Left colon (tissue), 2 donors: ENCODE measurements at regions not wholly inside any gene's neighbourhood (a gene's known extent, or its start where the extent isn't known, plus 50 kb on each side); places are given as distances from the start of the nearest gene placed in this dataset.

Experiments
- ATAC-seq: fragments of 200-7000 bp; cut with Tn5 transposase; one replicate; pipeline ENCODE4 v1.9.1; 2020; ENCODE audit warnings: mild to moderate bottlenecking, moderate library complexity
- DNase-seq, 2 donors: peaks; one replicate each; pipeline ENCODE4 v3.0.0-alpha.2; 2020
- intact Hi-C, 2 donors: fragments of 100-400 bp; cut with DNase I in 1 of 2; cut with micrococcal nuclease in 1 of 2; formaldehyde crosslinking; loops; one replicate each; pipeline versions ENCODE4 v1.11.2 to v1.14.0; 2022; cut with DNase I, micrococcal nuclease
- donor health status: DM: no; HTN: no; CAD: no.
- donor health status: DM: yes; HTN: yes; CAD: no.

GRCh38 chr6:165826487-165827189 is 163.6 kb upstream of the PDE10A start:
- no peak for ATAC-seq
- DNase-seq: no peak
- intact Hi-C loops: no loop called here

DNA sequence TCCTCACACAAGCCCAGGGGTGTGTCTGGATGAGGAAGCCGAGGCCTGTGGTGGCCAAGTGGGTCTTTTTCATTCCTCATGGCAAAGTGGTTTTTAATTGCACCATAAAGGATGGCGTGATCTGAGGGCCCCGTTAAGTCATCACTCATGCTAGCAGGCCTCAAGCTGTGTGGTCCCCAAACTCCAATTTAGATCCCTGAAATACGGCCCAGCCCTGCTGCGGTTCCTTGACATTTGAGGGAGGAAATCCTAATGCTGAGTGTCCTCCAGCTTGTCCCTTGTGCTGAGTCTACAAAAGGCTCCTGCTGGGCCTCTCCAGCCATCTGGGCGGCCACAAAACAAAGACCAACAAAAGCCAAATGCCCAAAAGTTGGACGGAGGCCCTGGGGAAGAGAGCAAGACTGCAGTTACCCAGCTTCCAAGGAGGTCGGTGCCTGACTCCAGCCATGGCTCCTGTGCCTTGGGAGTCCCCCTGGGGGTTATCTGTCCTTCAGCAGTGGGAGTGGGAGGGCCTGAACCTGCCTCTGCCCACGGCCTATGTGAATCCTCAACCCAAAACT is 162.3 kb upstream of the PDE10A start:
- ATAC-seq (no peak), DNase-seq (no peak)
- intact Hi-C loops: no loop called here

GRCh38 chr6:165823609-165824326 is 160.7 kb upstream of the PDE10A start:
- ATAC-seq (no peak), DNase-seq (no peak)
- intact Hi-C loops: no loop called here

- no peak for DNase-seq
- no peak for ATAC-seq
- intact Hi-C loops: no loop called here
These were observed 159.5 kb upstream of the PDE10A start for GRCh38 chr6:165822501-165822900.

DNA sequence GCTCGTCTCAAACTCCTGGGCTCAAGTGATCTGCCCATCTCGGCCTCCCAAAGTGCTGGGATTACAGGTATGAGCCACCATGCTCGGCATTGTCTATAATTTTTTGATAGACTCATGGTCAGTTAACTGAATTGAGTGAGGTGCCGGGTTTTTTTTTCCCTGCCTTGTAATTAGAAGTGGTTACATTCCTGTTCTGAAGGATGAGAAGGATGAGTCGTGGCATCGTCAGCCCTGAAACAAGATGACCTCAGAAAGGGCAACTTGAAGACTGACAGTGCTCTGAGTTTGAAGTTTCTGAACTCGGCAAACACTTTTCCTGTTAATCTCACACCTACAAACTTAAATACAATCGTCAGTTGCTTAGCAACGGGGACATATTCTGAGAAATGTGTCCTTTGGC is 158.7 kb upstream of the PDE10A start:
- DNase-seq: no peak
- ATAC-seq: no peak
- intact Hi-C loops: no loop called here

GRCh38 chr6:165820934-165821333 is 157.9 kb upstream of the PDE10A start:
- peak; percentile 49 for ATAC-seq
- intact Hi-C loops: no loop called here
- DNase-seq: no peak

- ATAC-seq: peak; percentile 47
- intact Hi-C loops: no loop called here
- DNase-seq: no peak
These were observed 157.4 kb upstream of the PDE10A start for GRCh38 chr6:165820407-165820806.

GRCh38 chr6:165819394-165819793 is 156.4 kb upstream of the PDE10A start:
- intact Hi-C loops: no loop called here
- ATAC-seq: peak; percentile 36
- no peak for DNase-seq

GRCh38 chr6:165818200-165818599 is 155.2 kb upstream of the PDE10A start:
- no peak for DNase-seq
- no peak for ATAC-seq
- intact Hi-C loops: no loop called here

DNA sequence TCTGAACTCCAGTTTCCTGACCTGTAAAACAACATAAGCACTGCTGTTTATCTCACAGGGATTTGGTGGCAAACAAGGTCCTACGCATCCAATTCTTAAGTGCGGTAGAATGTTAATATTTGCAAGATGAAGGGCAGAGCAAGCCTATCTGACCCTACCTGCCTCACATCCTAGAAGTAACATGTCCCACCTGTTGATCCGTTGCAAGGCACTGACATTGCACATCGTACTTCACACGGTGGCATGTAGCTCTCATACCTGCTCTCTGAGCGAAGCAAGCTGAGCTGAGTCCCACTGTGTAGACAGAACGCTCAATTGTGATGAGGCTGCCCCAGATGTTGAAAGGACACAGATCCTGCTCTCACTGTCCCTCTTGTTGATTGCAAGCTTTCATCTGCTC is 154.7 kb upstream of the PDE10A start:
- no peak for ATAC-seq
- intact Hi-C loops: no loop called here
- no peak for DNase-seq

DNA sequence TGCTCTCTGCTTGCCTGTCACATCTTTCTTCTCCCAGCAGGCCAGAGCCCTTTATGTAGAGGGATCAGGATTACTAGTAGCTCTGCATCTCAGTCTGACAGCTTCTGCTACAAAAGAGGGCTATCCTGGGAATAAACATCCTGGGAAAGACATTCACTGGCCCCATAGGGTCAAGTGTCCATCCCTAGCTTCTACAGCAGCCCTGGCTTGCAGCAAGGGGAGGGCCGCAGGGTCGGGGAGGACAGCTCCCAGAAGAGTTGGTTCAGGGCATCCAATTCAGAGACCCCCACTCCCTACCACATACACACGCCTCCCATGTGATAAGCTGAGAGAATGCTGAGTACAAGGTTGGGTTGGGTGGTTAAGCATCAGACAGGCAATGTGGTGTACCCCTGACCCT is 154.1 kb upstream of the PDE10A start:
- ATAC-seq: no peak
- intact Hi-C loops: no loop called here
- no peak for DNase-seq

- no peak for DNase-seq
- ATAC-seq: no peak
- intact Hi-C loops: no loop called here
These were observed 151.6 kb upstream of the PDE10A start for GRCh38 chr6:165814679-165815078.

- intact Hi-C loops: no loop called here
- ATAC-seq: no peak
These were observed 148.5 kb upstream of the PDE10A start for GRCh38 chr6:165811512-165811911.

GRCh38 chr6:165808021-165808420 is 145.0 kb upstream of the PDE10A start:
- no peak for DNase-seq
- intact Hi-C loops: no loop called here
- ATAC-seq: no peak

More at GRCh38 chr6:165811512-165811911, 148.5 kb upstream of the PDE10A start:
- no peak for DNase-seq

DNA sequence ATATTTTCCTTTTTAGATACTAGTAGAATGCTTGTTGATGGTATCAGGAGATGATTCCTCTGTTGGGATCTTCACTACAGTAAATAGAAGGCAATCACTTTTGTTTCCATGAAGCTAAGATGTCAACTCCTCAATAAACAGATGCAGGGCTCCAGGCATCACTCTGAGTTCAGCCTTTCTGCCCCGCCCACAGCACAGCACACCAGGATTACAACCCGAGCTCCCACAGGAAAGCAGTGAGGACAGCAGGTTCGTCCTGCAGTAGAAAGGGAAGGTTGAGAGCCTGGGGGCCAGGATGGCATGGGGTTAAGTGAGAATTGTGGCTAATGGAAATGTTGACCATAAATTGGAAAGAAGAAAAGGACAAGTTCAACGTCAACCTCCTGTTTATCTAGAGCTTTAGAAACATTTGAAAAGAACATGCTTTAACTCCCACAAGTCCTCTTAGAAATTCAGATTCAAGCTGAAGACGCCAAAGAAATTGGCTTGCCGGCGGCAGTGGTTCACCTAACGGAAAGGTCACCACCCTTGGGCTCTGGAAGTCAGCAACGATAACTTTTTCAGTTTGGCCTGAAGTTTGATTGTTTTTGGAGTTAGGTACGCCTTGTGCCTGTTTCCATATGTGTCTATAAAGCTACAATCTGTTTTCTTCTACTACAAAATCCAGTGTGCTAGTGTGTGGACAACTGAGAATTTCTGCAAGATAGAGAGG is 144.4 kb upstream of the PDE10A start:
- intact Hi-C loops: no loop called here
- no peak for ATAC-seq
- no peak for DNase-seq

GRCh38 chr6:165806126-165806810 is 143.2 kb upstream of the PDE10A start:
- DNase-seq (no peak), ATAC-seq (no peak)
- intact Hi-C loops: no loop called here

GRCh38 chr6:165805636-165806035 is 142.6 kb upstream of the PDE10A start:
- ATAC-seq: no peak

DNA sequence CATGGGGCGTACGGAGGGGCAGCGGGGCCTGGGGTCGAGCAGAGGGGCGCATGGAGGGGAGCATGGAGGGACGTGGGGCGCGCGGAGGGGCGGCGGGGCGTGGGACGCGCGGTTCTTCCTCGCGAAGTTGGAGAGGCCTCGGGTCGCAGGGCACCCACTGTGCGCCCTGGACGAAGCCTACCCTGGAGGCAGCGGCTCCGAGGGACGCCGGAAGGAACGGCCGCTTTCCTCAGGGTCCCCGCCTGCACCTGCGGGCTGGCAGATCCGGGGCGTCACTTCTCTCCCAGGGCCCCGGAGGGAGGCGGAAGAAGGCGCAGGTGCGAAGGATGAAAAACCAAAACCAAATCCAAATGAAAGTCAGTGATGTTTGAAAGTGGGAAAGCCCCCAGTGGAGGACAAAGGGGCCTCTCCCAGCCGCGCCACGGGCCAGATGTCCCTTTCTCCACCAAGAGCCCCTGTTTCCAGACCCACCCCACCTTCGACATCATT is 142.1 kb upstream of the PDE10A start:
- ATAC-seq (no peak), DNase-seq (no peak)
- intact Hi-C loops: no loop called here

More at GRCh38 chr6:165805636-165806035, 142.6 kb upstream of the PDE10A start:
- intact Hi-C loops: no loop called here
- no peak for DNase-seq
